ENCODE measurements at regions not wholly inside any gene's neighbourhood (a gene's known extent, or its start where the extent isn't known, plus 50 kb on each side); places are given as distances from the start of the nearest gene placed in this dataset.

DNA sequence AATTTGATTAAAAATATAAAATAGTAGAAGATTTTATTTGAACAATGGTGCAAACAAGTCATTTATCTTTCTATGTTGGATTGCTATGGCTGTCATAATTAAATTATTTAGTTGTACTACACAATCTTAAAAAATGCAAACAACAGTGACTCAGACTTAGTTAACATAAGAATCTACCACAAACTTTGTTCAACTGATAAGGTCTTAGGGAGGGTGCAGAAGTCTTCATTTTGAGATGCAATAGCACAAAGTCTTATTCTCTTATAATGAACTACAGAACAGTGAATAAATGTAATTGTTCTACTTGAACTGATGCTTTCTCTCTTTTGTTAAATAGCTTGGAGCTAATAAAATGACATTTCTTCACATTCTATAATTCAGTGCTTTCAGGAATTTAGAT, 482.8 kb upstream of the NAALADL2 start:
- no peak overlapping the region for H3K4me3 ChIP-seq (ENCODE audit: insufficient read depth, low read length)
- no peaks in the 10 kb centered on the region for H3K27me3 ChIP-seq (ENCODE audit: insufficient read depth, low read length)
- H3K36me3 ChIP-seq (ENCODE audit: insufficient read depth, low read length), result no peaks in the 10 kb centered on the region
- peak; percentile 73 for DNase-seq (ENCODE audit: insufficient read length, low spot score, missing footprints)
- TF ChIP-seq, protein P1, sequence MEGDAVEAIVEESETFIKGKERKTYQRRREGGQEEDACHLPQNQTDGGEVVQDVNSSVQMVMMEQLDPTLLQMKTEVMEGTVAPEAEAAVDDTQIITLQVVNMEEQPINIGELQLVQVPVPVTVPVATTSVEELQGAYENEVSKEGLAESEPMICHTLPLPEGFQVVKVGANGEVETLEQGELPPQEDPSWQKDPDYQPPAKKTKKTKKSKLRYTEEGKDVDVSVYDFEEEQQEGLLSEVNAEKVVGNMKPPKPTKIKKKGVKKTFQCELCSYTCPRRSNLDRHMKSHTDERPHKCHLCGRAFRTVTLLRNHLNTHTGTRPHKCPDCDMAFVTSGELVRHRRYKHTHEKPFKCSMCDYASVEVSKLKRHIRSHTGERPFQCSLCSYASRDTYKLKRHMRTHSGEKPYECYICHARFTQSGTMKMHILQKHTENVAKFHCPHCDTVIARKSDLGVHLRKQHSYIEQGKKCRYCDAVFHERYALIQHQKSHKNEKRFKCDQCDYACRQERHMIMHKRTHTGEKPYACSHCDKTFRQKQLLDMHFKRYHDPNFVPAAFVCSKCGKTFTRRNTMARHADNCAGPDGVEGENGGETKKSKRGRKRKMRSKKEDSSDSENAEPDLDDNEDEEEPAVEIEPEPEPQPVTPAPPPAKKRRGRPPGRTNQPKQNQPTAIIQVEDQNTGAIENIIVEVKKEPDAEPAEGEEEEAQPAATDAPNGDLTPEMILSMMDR (IDR thresholded peaks at IDR 0.05; ENCODE audit: extremely low read depth, low read depth, low read length), result no peak
- H2AFZ ChIP-seq (ENCODE audit: low read length), result no peak overlapping the region
- no peak overlapping the region for H3K4me2 ChIP-seq (ENCODE audit: insufficient read depth, low read length)
- H3K9me3 ChIP-seq (ENCODE audit: low read depth, low read length), result no peaks in the 10 kb centered on the region
- no peak overlapping the region for H3K27ac ChIP-seq (ENCODE audit: low read depth, low read length)
- H3K4me1 ChIP-seq (ENCODE audit: insufficient read depth, low read length), result no peaks in the 10 kb centered on the region
- no peaks in the 10 kb centered on the region for H4K20me1 ChIP-seq (ENCODE audit: insufficient read depth, low read length)
- no peaks in the 10 kb centered on the region for H3K79me2 ChIP-seq (ENCODE audit: insufficient read depth, low read length)

DNA sequence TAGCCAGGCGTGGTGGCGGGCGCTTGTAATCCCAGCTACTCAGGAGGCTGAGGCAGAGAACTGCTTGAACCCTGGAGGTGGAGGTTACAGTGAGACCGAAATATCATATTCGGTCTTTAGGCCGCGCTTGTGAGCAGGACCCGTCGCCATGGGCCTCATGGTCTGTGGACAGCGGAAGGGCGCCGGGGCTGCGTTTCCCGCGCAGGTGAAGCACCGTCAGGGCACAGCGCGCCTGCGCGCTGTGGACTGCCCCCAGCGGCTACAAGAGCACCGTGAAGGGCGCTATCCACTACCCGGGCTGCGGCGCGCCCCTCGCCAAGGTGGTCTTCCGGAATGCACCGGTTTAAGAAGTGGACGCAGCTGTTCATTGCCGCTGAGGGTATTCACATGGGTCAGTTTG, 482.0 kb upstream of the NAALADL2 start:
- no peaks in the 10 kb centered on the region for H3K79me2 ChIP-seq (ENCODE audit: insufficient read depth, low read length)
- TF ChIP-seq, protein P1 (IDR thresholded peaks at IDR 0.05; ENCODE audit: extremely low read depth, low read depth, low read length), result no peak
- no peak overlapping the region for H3K27ac ChIP-seq (ENCODE audit: low read depth, low read length)
- H3K36me3 ChIP-seq (ENCODE audit: insufficient read depth, low read length), result no peaks in the 10 kb centered on the region
- no peak for DNase-seq (ENCODE audit: insufficient read length, low spot score, missing footprints)
- no peaks in the 10 kb centered on the region for H3K4me1 ChIP-seq (ENCODE audit: insufficient read depth, low read length)
- no peaks in the 10 kb centered on the region for H4K20me1 ChIP-seq (ENCODE audit: insufficient read depth, low read length)
- H3K4me3 ChIP-seq (ENCODE audit: insufficient read depth, low read length), result no peak overlapping the region
- H3K4me2 ChIP-seq (ENCODE audit: insufficient read depth, low read length), result no peak overlapping the region
- H3K27me3 ChIP-seq (ENCODE audit: insufficient read depth, low read length), result no peaks in the 10 kb centered on the region
- no peak overlapping the region for H2AFZ ChIP-seq (ENCODE audit: low read length)
- H3K9me3 ChIP-seq (ENCODE audit: low read depth, low read length), result no peaks in the 10 kb centered on the region

DNA sequence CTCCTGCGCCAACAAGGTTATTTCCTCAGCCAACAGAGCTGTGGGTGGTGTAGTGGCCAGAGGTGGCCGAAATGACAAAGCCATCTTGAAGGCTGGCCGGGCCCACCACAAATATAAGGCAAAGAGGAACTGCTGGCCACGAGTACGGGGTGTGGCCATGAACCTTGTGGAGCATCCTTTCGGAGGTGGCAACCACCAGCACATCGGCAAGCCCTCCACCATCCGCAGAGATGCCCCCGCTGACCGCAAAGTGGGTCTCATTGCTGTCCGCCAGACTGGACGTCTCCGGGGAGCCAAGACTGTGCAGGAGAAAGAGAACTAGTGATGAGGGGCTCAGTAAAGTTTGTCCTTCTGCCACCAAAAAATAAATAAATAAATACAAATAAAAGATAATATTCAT, 481.4 kb upstream of the NAALADL2 start:
- H3K27ac ChIP-seq (ENCODE audit: low read depth, low read length), result no peak overlapping the region
- no peak overlapping the region for H2AFZ ChIP-seq (ENCODE audit: low read length)
- no peaks in the 10 kb centered on the region for H3K27me3 ChIP-seq (ENCODE audit: insufficient read depth, low read length)
- H4K20me1 ChIP-seq (ENCODE audit: insufficient read depth, low read length), result no peaks in the 10 kb centered on the region
- no peaks in the 10 kb centered on the region for H3K36me3 ChIP-seq (ENCODE audit: insufficient read depth, low read length)
- H3K79me2 ChIP-seq (ENCODE audit: insufficient read depth, low read length), result no peaks in the 10 kb centered on the region
- no peaks in the 10 kb centered on the region for H3K4me1 ChIP-seq (ENCODE audit: insufficient read depth, low read length)
- no peak overlapping the region for H3K4me2 ChIP-seq (ENCODE audit: insufficient read depth, low read length)
- TF ChIP-seq, protein P1 (IDR thresholded peaks at IDR 0.05; ENCODE audit: extremely low read depth, low read depth, low read length), result no peak
- DNase-seq (ENCODE audit: insufficient read length, low spot score, missing footprints), result no peak
- H3K4me3 ChIP-seq (ENCODE audit: insufficient read depth, low read length), result no peak overlapping the region
- H3K9me3 ChIP-seq (ENCODE audit: low read depth, low read length), result no peaks in the 10 kb centered on the region

DNA sequence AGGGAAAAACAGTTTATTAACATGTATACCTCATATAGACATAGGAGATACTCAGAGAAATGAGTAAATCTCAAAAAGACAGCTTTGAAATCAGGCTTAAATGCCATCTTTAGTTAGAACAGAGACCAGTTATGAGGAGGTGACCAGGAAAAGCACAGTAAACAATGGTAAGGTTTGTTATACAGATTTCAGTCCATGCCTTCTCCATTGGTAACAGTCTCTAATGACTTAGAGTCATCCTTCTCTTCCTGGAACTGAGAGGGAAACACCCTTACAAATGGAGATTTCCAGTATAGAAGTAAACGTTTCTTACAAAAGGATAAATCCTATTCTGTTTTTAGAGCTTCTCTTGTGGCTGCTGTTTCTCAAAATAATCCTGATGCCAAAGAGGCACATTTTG, 476.3 kb upstream of the NAALADL2 start:
- Histone ChIP-seq H4K20me1 (ENCODE audit: insufficient read depth, low read length) (no peaks in the 10 kb centered on the region), H2AFZ (ENCODE audit: low read length) (no peak overlapping the region), H3K4me2 (ENCODE audit: insufficient read depth, low read length) (no peak overlapping the region), H3K4me3 (ENCODE audit: insufficient read depth, low read length) (no peak overlapping the region), H3K9me3 (ENCODE audit: low read depth, low read length) (no peaks in the 10 kb centered on the region), H3K27me3 (ENCODE audit: insufficient read depth, low read length) (no peaks in the 10 kb centered on the region), H3K79me2 (ENCODE audit: insufficient read depth, low read length) (no peaks in the 10 kb centered on the region), H3K27ac (ENCODE audit: low read depth, low read length) (no peak overlapping the region), H3K4me1 (ENCODE audit: insufficient read depth, low read length) (no peaks in the 10 kb centered on the region), H3K36me3 (ENCODE audit: insufficient read depth, low read length) (no peaks in the 10 kb centered on the region)
- DNase-seq (ENCODE audit: insufficient read length, low spot score, missing footprints), result no peak
- TF ChIP-seq, protein P1 (IDR thresholded peaks at IDR 0.05; ENCODE audit: extremely low read depth, low read depth, low read length), result no peak
